Bronchial epithelial cell (primary cell): ENCODE measurements at regions not wholly inside any gene's neighbourhood (a gene's known extent, or its start where the extent isn't known, plus 50 kb on each side); places are given as distances from the start of the nearest gene placed in this dataset.

Experiments
- DNase-seq: peaks from one replicate; pipeline ENCODE4 v3.0.0-alpha.2; 2010; ENCODE audit warnings: low read depth
- FAIRE-seq: peaks from 2 replicates; lab custom pipeline; 2011; peaks lifted over from hg19 to GRCh38; lab: Jason Lieb, UNC
- H3K27me3 ChIP-seq: 2 replicates; pipeline ENCODE4 v1.5.1; 2011; ENCODE audit warnings: low read length; ENCODE audit not compliant: control insufficient read depth, insufficient read depth
- H3K36me3 ChIP-seq: 2 replicates; pipeline ENCODE4 v1.5.1; 2011; ENCODE audit warnings: low read length; ENCODE audit not compliant: control insufficient read depth, insufficient read depth
- H3K4me3 ChIP-seq: 2 replicates; pipeline ENCODE4 v1.5.1; 2011; ENCODE audit warnings: mild to moderate bottlenecking, low read depth, low read length, control low read depth
- TF ChIP-seq, protein P1 (sequence below): IDR thresholded peaks from 2 replicates; pipeline ENCODE4 v1.5.1; 2011; ENCODE audit warnings: mild to moderate bottlenecking, moderate library complexity, low read length, control low read depth, inconsistent platforms; ENCODE audit not compliant: insufficient read depth, severe bottlenecking

DNA sequence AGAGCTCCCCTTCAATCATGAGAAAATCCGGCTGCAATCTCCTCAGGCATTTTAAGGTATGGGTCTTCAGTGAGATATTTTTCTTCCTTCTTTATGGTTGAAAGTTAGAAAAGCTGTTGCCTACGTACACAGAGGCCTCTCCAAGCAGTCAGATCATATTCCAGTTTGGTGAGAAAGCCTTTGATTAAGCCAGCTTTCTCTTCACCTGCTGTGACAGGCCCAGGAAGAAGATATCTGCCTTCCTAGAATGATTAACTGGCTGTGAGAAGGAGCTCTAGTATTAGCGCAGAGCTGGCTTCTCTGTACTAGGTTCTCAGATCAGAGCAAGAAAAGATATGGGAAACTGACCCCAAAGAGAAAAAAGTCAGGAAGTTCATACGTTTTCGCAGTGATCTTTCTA is 585.0 kb upstream of the CHAC2 start:
- Histone ChIP-seq H3K27me3 (no peaks in the 10 kb centered on the region), H3K36me3 (no peaks in the 10 kb centered on the region), H3K4me3 (no peak overlapping the region)
- FAIRE-seq (no peak), DNase-seq (peak; percentile 65)
- TF ChIP-seq, protein P1, sequence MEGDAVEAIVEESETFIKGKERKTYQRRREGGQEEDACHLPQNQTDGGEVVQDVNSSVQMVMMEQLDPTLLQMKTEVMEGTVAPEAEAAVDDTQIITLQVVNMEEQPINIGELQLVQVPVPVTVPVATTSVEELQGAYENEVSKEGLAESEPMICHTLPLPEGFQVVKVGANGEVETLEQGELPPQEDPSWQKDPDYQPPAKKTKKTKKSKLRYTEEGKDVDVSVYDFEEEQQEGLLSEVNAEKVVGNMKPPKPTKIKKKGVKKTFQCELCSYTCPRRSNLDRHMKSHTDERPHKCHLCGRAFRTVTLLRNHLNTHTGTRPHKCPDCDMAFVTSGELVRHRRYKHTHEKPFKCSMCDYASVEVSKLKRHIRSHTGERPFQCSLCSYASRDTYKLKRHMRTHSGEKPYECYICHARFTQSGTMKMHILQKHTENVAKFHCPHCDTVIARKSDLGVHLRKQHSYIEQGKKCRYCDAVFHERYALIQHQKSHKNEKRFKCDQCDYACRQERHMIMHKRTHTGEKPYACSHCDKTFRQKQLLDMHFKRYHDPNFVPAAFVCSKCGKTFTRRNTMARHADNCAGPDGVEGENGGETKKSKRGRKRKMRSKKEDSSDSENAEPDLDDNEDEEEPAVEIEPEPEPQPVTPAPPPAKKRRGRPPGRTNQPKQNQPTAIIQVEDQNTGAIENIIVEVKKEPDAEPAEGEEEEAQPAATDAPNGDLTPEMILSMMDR = no peak

DNA sequence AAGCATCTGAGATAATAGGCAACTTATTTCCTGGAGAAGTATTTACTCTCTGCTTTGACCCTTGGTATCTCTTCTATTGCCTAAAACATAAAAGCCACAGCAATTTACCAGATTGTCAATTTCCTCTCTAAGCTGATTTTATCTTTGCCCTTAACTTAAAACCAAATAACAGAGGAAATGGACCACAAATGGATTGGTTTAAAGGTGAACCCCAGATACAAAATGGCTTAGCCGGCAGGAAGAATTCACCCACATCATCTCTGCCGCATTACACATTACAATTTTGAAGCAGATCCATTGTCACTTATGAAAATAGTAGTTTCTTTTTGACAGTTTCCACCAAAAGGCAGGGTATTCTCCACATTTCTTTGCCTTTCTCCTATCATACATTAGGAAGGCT is 585.8 kb upstream of the CHAC2 start:
- H3K27me3 ChIP-seq = no peaks in the 10 kb centered on the region
- no peak for FAIRE-seq
- no peaks in the 10 kb centered on the region for H3K36me3 ChIP-seq
- DNase-seq = no peak
- no peak overlapping the region for H3K4me3 ChIP-seq
- TF ChIP-seq, protein P1 = no peak

DNA sequence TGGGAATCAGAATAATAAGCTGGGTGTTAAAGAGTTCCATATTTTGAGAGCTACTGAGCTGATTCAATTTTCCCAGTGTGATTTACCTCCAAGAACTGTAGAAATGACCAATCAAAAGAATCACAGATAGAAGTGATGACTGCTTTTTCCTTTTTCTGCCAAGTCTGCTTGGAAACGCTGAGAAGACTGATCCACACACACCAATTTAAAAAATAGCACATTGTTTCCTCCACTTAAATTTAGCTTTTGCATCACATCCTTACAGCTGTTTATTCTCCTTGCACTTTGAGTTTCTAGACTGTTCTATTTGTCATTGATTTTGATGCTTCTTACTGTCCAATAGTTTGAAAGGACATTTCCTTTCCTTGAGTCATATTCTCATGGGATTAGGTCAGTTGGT is 590.3 kb upstream of the CHAC2 start:
- no peak for DNase-seq
- Histone ChIP-seq H3K27me3 (no peaks in the 10 kb centered on the region), H3K36me3 (no peaks in the 10 kb centered on the region), H3K4me3 (no peak overlapping the region)
- TF ChIP-seq, protein P1 = no peak
- no peak for FAIRE-seq

DNA sequence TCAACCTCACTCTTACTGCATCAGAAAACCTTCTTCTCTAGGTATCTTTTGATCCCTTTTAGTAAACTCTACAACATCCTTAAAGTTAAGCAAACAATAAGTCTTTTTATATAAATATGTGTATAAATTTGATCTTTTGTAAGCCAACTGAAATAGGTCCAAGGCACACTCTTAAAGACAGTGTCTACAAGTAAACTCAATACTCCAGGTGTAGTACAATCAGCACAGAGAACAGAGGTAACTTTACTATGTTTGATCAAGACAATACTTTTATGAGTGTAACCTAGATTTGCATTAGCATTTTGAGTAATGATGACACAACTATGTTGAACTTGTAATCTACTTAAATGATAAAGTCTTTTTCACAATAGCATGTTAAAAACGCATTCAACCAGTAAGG is 593.1 kb upstream of the CHAC2 start:
- TF ChIP-seq, protein P1 = no peak
- FAIRE-seq (no peak), DNase-seq (no peak)
- H3K27me3 ChIP-seq = no peaks in the 10 kb centered on the region
- no peaks in the 10 kb centered on the region for H3K36me3 ChIP-seq
- no peak overlapping the region for H3K4me3 ChIP-seq

DNA sequence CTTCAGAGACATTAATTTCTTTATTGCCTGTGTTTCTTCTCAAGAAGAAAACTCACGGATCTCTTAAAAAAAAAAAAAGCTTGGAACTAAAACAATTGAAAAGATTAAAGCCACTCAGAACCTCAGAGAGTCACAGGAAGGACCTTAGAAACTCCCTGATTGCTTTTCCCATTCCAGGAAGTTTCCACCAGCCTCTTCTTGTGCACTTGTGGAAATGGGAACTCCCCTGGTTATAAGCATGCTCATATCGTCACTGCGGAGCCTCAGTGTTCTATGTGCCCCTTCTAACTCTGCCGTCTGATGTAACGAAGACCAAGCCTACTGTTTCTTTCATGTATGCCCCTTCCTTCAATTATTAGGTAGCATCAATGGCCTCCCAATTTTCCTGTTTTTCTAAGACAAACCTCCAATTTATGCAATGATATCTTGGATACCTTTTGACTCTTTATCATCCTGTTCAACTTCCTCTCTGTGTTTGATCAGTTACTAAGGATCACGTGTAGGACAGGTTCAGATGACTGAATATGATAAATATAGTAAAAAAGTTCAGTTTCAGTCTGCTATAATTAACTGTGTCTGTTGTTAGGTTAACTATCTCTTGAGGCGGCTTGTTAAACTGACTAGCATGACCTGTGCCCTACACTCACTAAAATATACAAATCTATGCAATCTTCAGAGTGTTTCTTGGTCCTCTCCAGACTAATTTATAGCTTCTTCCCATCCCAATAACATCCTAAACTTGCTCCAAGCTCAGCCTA is 593.7 kb upstream of the CHAC2 start:
- TF ChIP-seq, protein P1 = no peak
- no peak for FAIRE-seq
- Histone ChIP-seq H3K36me3 (no peaks in the 10 kb centered on the region), H3K4me3 (no peak overlapping the region), H3K27me3 (no peaks in the 10 kb centered on the region)
- no peak for DNase-seq

DNA sequence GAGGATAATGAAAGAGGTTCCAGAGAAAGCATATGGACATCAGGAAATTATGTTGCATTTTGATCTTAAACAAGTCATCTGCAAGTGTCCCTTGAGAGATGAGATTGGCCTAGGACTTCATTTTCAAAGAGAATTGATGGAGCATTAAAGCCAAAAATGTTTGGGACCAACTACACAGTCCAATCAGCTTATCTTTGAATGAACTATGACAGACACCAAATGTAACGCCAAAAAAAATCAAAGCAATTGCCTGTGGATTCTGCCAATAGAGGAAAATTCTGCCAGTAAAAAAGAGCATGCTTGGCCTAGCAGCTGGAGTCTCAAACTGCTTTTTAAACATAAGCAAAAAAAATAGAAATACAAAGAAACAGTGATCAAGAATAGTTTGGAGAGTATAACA is 594.5 kb upstream of the CHAC2 start:
- Histone ChIP-seq H3K27me3 (no peaks in the 10 kb centered on the region), H3K36me3 (no peaks in the 10 kb centered on the region), H3K4me3 (no peak overlapping the region)
- FAIRE-seq (no peak), DNase-seq (no peak)
- TF ChIP-seq, protein P1 = no peak
